GM21619 (cell line): ENCODE measurements at regions not wholly inside any gene's neighbourhood (a gene's known extent, or its start where the extent isn't known, plus 50 kb on each side); places are given as distances from the start of the nearest gene placed in this dataset.

Source experiments
- ATAC-seq: cut with Tn5 transposase; IDR thresholded peaks from one replicate; pipeline ENCODE4 v1.9.1; 2021; ENCODE audit not compliant: unreplicated experiment

DNA sequence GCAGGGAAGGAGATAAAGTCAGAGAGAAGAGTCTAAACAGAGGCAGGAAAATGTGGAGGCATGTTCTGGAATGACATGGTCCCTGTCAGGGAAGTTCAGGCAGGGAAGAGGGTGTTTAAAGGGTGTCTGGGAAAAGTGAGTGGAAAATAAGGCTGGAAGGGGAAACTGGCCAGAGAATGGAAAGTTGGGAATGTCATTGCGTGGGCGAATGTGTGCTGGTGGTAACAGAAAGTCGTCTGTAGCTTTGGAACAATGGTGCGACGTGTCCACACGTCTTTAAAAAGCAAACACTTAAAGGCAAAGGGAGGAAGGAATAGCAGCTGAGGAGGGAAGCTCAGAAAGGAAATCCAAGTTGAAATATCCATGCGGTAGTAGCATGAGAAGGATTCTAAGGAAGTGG is 469.5 kb upstream of the SALL3 start:
- no peak for ATAC-seq

DNA sequence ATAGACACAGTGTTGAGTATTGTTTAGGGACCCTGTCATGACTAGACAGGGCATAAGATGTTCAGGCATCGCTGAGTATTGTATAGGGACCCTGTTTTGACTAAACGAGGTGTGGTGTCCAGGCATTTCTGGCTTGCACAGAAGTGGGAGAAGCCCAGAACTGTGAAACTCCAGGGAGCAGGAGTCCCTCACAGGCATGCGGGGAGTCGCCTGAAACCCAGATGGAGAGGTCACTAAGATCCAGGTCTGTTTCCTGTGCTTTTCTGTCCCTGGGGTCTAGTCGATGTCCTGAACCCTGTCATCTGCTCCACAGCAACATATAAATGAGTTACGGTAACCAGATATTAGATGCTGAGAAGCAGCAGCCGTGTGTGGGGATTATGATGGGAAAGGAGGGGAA is 469.0 kb upstream of the SALL3 start:
- ATAC-seq, result no peak

DNA sequence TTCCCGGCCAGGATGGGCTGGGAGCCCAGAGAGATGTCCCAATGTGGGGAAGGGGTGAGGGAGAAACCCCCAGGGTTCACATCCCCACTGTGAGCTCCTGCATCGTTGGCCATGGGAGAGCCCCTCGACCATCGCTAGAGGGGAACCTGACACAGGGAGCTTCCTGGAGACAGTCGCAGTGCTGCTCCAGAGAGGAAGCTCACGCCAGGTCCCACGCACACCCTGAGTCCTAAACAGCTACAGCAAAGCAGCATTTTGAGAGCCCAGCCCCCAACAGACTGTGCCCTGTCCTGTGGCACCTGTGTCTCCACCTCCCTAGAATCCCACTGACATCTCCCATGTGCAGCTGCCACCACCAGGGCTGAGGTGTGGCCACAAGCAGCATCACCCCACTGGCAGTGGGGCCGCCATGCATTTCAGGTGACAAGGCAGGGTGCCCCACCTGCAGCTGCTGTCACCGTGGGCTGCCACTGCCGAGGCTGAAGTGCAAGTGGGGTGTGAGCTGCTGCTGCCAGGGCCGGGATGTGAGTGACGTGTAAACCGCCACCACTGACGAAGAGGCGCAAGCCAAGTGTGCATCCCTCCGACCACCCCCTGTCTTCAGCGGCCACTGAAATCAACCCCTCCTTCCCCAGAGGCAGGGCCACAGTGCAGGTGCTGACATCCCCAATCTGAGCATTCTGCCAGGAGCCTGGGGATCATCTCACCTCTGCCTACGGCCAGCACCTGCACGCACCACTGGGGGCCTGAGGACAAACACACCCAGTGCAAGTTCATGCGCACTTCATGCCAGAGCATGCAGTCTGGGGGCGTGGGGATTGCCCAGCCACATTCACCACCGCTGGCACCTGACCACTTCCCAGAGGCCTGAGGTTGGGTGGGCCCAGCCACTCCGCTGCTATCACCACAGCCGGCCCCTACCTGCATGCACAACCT is 467.7 kb upstream of the SALL3 start:
- ATAC-seq, result no peak

DNA sequence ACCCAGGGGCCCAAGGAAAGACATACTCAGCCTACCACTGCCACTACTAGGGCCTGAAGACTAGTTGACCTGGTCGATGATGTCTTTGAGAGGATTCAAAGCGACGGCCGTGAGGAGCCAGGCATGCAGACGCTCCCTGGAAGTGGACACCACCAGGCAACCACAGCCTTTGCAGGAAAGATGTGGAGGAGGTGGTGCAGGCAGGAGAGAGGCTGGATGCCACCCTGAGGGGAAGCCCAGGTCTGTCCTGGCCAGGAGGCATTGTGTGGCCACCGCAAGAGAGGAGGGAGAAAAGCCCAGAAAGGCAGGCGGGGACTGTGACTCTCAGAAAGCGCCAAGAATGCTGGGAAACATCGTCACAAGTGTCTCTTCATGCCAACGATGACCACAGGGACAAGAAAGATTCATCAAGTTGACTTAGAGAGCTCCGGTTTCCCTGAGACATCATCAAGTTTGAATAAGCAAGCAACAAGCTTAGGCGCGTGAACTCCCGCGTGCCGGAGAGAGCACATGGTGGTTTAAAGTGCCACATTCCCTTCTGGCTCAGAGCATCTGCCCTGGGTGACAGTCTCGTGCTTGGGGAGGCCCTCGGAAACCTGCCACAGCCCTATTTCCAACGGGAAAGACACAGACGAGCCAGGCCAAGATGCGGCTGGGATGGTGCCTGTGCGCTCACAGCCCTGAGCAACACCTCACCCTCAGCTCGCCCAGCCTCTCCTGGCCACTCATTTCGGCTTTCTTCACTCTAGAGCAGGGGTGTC is 464.5 kb upstream of the SALL3 start:
- no peak for ATAC-seq

DNA sequence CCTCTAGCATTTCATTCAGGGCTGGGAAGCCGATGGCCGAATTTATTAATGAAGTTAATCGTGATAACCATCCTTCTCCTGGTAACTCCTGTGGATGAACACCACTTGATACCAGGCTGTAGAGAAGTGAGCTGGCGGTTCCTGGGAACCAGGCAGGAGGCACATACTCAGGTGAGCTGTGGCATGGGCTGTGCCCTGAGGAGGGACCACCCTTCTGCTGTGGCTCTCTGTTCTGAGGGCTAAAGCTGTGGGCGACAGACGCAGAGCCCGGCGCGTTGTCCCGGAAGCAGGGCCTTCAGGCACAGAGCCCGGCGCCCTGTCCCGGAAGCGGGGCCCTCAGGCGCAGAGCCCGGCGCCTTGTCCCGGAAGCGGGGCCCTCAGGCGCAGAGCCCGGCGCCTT is 462.3 kb upstream of the SALL3 start:
- no peak for ATAC-seq

DNA sequence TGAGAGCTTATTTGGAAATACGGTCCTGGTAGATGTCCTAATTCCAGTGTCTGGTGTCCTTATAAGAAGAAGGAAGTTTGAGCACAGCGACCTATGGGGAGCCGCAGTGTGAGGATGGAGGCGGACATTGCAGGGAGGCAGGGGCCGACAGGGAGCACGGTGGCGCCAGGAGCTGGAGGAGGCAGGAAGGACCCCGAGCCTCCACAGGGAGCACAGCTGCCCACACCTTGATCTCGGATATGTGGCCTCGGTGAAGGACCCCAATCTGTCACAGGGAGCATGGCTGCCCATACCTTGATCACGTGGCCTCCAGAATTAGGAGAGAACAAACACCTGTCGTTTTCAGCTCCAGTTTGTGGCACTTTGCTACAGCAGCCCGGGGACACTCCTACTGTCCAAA is 461.6 kb upstream of the SALL3 start:
- ATAC-seq, result no peak

DNA sequence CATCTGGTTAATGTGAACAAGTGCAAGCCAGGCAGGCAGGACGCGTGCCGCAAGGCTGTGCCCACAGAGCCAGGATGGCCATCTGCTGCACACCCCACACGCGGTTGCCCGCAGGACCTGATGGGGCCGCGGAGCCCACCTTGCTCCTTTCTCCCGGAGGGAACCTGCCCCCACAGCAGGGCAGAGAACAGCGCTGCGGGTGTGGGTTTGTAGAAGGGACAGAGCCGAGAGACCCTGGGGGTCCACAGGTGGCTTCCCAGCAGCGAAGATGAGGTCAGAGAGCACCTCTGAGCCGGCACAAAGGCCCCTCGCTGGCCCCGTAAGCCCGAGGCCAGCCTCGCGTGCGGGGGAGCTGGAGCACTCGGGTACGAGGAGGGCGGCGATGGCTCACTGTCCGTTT is 460.8 kb upstream of the SALL3 start:
- ATAC-seq, result no peak

DNA sequence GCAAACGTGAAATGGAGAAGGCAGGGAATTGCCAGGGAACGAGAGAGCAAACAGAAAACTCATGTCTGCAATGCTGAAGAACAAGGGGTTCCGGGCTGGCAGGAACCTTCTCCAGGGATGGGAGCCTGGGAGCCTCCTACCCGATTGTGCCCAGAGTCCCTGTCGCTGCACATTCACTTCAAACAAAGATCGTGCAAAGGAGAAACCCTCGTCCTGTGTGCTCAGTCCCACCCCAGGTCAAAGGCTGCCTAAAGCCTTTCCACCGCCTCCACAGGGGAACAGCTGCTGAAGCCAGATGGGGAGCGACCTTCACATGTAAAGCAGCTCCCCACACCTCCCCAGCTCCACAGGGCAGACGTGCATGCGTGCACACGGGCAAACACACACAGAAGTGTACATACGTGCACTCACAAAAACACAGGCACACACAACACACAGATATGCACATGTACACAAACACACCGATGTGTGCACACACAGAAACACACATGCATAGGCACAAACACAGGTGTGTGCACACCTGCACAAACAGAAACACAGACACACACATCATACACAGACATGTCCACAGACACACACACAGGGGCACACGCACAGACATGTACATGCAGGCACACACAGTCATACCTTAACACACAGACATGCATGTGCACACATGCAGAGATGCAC is 460.1 kb upstream of the SALL3 start:
- no peak for ATAC-seq

DNA sequence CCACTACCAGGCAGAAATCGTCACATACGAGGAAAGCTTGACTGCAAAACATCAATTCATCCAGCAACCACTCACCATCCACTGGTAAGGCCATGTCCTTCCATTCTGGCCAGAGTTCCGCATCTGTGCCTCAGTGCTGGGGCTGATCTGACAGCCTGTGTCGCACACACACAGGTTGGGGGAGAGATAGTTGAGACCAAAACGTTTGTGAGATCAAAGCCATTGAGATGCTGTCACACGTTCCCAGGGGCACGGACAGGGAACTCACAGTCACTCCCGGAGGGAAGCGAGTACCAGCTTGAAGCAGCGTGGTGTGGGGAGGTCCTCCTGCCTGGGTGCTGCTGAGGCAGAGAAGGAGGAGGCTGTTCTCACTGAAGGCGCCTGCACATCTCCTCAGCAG is 458.5 kb upstream of the SALL3 start:
- ATAC-seq, result no peak

DNA sequence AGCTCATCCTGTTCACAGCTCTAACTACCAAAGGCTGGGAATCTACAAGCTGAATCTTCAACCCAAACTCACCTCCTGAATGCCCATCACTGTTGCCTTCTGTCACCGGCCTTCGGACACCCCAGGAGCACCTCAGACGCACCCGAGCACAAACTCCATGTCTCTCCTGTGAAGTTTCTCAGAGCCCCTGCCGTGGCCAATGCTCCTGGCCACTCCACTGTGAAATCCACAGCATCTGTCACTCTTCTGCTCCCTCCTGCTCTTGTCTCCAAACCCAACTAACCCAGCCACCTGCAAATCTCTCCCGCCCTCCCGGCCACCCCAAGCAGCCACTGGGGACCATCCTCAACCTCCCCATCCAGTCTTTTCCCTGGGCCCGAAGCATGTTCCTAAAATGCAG is 457.9 kb upstream of the SALL3 start:
- no peak for ATAC-seq

DNA sequence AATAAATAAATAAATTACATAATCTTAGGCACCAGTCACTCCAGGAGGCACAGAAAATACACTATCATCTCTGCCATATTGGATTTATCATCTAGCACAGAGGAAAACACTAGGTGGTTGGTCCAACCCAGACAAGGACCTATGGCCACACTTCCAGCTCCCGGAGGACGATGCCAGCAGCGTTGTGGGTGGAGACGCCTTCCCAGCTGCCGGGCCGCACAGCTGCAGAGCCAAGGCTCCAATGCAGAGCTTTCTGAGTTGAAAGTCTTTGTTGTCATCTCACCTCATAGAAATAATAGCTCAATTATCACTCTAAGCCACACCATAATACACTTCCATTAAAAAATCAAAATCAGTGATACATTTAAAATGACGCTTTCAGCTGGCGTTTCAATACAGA is 457.1 kb upstream of the SALL3 start:
- ATAC-seq, result no peak

DNA sequence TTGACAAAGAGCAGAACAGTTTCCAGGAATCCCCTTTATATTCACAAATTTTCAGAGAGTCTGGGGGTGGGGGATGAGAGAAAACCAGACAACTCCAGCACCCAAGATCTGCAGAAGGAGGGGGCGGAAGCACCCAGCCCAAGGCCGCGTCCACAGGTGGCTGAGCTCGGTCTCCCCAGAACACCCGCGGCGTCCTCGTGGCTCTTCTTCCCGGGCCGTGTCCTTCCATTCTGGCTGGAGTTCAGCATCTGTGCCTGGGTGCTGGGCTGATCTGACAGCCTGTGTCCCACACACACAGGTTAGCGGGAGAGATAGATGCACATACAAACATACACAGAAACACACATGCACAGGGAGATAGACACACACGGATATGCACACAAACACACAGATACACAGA is 455.8 kb upstream of the SALL3 start:
- no peak for ATAC-seq

DNA sequence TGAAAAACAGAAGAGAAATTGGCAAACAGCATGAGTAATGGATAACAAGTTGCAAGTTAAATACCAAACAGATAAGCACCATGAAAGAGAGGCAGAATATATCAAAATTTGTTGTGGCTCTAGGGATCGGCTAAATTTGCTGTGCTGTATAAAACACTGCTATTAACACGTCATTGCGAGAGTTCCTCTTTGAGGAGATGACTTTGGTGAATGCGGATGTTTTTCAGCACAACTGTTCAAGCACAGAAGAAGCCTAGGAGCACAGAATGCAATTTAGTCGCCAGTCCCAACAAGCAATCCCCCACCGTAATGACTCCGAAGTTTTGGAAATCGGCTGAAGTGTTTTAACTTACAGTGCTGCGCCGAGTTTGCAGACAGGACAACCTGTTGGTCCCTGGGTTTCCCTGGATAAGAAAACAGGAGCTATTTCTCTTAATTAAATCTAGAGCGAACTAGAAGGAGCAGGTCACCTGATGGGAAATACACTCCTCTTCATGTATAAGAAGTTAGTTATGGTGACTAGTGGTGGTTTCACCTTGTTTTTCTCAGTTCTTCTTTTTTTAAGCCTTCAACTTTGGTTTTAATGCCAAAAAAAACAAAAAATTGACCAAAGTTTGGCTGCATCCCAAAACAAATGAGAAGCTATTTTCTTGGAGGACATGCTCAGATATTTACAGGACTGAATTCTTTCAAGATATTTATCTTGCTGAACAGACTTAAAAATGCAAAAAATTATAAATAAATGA is 454.1 kb upstream of the SALL3 start:
- no peak for ATAC-seq

DNA sequence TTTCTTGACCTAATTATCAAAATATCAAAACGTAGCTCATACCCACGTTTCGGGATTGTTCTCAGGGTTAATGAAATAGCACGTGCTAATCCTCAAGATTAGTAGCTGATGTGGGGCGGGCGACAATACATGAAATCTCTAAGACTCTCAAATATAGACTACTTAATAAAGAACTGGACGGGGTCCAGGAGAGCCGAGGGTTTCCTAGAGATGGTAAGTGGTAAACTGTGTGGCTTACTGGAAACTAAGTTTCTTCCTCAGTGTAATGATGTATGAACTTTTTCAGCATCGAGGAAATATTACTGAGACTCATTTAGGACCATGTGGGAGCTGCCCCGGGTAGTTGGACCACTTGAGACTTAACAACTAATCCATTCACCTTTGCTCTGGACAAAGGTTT is 453.3 kb upstream of the SALL3 start:
- no peak for ATAC-seq

DNA sequence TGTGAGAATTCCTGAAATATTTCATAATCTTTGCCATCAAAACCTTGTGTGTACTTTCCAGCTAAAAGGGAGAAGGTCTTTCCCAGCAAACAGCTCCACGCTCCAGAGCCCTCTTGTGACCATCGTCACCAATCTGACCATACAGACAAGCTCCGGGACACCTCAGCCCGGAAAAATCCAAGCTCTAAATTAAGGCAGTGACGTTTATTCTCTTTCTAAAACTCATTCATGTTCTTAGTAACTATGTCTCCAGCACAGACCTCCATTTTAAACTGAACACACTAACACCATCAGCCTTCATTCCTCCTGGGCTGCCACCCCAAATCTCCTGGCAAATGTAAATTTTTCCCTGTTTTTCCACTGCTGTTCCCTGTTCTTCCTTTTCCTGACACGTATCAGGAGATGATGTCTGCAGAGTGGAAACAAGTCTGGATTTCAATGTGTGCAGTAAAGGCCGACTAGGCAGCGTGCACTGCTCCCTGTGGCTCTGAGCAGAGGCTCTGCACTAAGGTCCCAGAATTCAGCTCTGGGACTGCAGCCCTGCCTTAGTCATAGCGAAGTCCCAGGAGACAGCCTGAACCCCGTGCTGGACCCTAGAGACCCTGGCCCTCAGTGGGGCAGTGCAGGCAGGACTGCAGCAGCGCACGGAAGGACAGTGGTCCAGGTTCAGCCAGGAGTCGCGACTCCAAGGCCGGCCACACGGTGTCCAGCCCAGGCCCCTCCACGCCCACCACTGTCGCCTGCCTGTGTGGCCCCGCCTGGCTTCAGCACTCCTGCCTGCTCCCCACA is 452.5 kb upstream of the SALL3 start:
- ATAC-seq, result no peak

DNA sequence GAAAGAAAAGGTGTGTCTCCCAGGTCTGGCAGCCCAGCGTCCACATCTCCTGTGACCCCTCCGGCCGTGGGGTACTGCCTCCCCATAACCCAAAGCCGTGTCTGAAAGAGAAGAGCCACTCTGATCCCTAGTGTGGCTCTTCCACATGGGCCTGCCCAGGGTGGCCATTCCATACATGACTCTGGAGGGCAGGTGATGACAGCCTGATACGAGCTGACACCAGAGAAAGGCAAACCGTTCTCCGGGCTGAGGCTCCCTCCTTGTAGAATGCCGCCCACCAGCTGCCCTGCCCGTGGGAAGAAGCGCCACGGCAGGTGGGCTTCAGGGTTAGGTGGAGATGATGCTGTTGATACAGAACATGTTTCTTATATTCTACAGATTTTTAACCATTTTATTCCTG is 451.6 kb upstream of the SALL3 start:
- ATAC-seq, result no peak

DNA sequence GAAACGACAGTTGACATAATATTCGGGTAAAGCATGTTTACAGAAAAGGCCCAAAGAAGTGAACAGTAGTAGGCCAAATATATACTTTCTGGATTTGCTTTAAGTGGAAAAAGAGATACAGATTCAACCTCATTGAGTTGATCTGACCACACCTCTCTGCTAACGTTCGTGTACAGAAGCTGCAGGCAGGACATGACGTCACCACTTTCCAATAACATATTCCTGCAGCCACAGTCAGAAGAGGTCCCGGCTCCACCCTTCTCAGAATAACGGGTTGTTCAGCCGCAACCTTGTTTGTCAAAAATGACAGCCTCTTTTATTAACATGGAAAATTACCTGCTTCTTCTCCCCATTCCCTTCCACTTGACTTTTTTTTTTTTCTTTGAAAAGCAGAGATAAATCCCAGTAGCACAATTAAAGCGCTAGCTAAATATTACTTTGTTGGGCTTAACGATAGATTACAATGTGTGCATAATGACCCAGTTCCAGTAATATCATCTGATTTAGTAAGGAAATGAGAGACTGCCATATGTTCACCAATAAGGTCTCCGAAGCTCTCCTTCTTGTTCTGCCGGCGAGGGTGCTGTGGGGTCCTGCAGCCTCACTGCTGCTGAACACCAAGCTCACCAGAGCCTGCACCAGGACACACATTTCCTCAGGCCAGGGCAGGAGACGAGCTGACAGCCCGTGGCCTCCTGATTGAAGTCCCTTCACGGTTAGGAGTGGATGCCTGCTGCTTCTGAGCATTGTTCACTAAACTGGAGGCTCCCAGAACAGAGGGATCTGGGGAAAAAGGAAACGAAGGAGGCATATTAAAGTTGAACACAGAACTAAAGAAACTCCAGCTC is 451.0 kb upstream of the SALL3 start:
- no peak for ATAC-seq

DNA sequence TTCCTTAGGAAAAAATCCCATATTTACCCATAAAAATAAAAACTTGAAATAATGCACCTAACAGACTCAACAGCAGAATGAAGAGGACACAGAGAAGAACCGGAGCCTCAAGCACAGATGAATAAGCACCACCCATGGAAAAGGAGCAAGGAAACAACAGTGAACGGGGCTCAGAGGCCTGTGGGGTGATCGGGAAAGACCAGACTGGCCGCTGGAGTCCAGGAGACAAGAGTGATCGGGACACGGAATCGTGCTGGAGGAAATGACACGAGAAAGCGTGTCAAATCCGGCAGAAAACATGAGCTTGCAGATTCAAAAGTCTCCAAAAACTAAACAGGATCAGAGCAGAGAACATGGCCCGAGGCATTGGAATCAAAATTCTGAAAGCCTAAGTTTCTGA is 448.0 kb upstream of the SALL3 start:
- ATAC-seq, result no peak

DNA sequence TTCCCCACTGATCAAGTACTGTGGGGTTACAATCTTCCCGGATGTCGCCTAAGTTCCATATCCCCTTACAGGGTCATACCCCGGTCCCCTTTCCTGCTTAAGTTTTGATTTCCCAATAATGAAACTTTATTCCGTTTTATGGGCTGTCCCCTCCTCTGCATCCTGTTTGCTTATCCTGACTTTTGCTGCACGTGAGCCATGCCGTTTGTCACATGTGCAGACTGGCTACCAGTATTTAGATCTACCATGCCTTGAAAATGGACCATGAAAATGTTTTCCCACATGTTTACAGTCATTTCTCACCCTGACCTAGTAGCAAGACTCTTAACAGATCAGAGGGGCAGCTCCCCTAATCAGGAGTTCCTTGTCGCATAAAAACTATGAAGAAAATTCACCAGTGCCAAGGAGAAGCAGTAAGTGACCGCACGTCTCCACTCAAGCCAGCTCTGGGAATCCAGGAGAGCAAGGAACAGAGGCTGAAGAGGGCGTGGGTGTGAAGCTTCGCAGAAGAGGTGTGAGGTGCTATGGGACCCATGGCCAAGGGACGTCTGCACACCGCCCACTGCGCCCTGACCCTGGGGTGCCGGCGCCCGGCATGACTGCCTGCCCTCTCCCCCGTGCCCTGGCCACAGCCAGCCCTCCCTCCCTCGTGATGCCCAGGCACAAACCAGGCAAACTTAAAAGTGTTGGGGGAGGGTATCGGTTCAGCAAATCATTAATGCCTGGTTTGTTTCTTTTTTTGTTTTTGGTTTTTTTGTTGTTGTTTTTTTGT is 440.8 kb upstream of the SALL3 start:
- ATAC-seq, result no peak
